Activated naive CD4-positive, alpha-beta T cell treated with anti-CD3 and anti-CD28 coated beads, Interleukin-2, amount 50 U/mL, for 24 hours (primary cell): ENCODE measurements at regions not wholly inside any gene's neighbourhood (a gene's known extent, or its start where the extent isn't known, plus 50 kb on each side); places are given as distances from the start of the nearest gene placed in this dataset.
"Not testable (repeated sequence)": the region's sequence is repeated elsewhere in the genome, so short reads cannot be mapped to it uniquely, and the experiment has no call there.

ENCODE experiments used
- H3K27ac Mint-ChIP-seq: one replicate; pipeline ENCODE4 v1.8.0; 2021; ENCODE audit warnings: mild to moderate bottlenecking, mixed read lengths
- H3K27me3 Mint-ChIP-seq: one replicate; pipeline ENCODE4 v1.8.0; 2021; ENCODE audit warnings: mixed read lengths
- H3K36me3 Mint-ChIP-seq: one replicate; pipeline ENCODE4 v1.8.0; 2021; ENCODE audit warnings: mixed read lengths
- H3K4me1 Mint-ChIP-seq: one replicate; pipeline ENCODE4 v1.8.0; 2021; ENCODE audit warnings: mixed read lengths
- H3K4me3 Mint-ChIP-seq: one replicate; pipeline ENCODE4 v1.8.0; 2021; ENCODE audit warnings: mild to moderate bottlenecking, mixed read lengths
- H3K9me3 Mint-ChIP-seq: one replicate; pipeline ENCODE4 v1.8.0; 2021; ENCODE audit warnings: mixed read lengths

DNA sequence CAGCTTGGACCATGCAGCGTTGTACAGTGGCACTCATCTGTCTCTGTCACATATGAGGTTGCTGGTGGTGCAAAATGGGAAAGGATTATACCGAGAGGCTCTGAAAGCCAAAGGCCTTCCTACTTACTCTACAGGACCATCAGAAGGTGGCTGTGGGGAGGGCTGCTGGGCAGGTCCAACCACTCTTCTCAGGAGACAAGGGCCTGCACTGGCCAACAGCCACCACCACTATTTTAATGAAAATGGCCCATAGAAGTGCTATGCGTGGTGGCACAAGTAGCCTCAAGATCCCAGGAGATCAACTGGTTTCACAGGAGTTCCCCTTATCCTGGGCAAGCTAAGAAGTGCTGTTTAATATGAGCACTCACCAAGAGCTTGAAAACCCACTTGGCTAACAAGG is 52.3 kb downstream of the MRPL57 start:
- Mint-ChIP-seq H3K4me1 (peaks cover 11% of the 10 kb centered on the region), H3K27ac (no peak overlapping the region), H3K36me3 (no peaks in the 10 kb centered on the region), H3K4me3 (no peak overlapping the region), H3K9me3 (no peaks in the 10 kb centered on the region), H3K27me3 (no peaks in the 10 kb centered on the region)

- Mint-ChIP-seq H3K27ac (no peak overlapping the region), H3K4me3 (no peak overlapping the region), H3K36me3 (no peaks in the 10 kb centered on the region), H3K9me3 (no peaks in the 10 kb centered on the region), H3K27me3 (no peaks in the 10 kb centered on the region), H3K4me1 (peaks cover 11% of the 10 kb centered on the region)
Measured at GRCh38 chr13:21229241-21230024, 53.0 kb downstream of the MRPL57 start.

- Mint-ChIP-seq H3K27me3 (no peaks in the 10 kb centered on the region), H3K27ac (no peak overlapping the region)
Measured at GRCh38 chr13:21230516-21230915, 54.1 kb downstream of the MRPL57 start.

GRCh38 chr13:21231426-21231940 is 55.0 kb downstream of the MRPL57 start:
- Mint-ChIP-seq H3K27me3 (no peaks in the 10 kb centered on the region), H3K4me1 (peaks cover 11% of the 10 kb centered on the region), H3K36me3 (no peaks in the 10 kb centered on the region), H3K9me3 (no peaks in the 10 kb centered on the region), H3K27ac (no peak overlapping the region), H3K4me3 (no peak overlapping the region)

More at GRCh38 chr13:21230516-21230915, 54.1 kb downstream of the MRPL57 start:
- H3K4me3 Mint-ChIP-seq, result no peak overlapping the region
- H3K9me3 Mint-ChIP-seq, result no peaks in the 10 kb centered on the region
- peaks cover 11% of the 10 kb centered on the region for H3K4me1 Mint-ChIP-seq
- H3K36me3 Mint-ChIP-seq, result no peaks in the 10 kb centered on the region

GRCh38 chr13:21232196-21232595 is 55.7 kb downstream of the MRPL57 start:
- no peak overlapping the region for H3K27ac Mint-ChIP-seq

GRCh38 chr13:21232599-21232998 is 56.1 kb downstream of the MRPL57 start:
- no peaks in the 10 kb centered on the region for H3K36me3 Mint-ChIP-seq
- H3K4me1 Mint-ChIP-seq, result peaks cover 11% of the 10 kb centered on the region
- H3K4me3 Mint-ChIP-seq, result no peak overlapping the region
- no peaks in the 10 kb centered on the region for H3K9me3 Mint-ChIP-seq
- H3K27me3 Mint-ChIP-seq, result no peaks in the 10 kb centered on the region
- H3K27ac Mint-ChIP-seq, result no peak overlapping the region

More at GRCh38 chr13:21232196-21232595, 55.7 kb downstream of the MRPL57 start:
- Mint-ChIP-seq H3K27me3 (no peaks in the 10 kb centered on the region), H3K4me3 (no peak overlapping the region), H3K9me3 (no peaks in the 10 kb centered on the region), H3K36me3 (no peaks in the 10 kb centered on the region), H3K4me1 (peaks cover 11% of the 10 kb centered on the region)

DNA sequence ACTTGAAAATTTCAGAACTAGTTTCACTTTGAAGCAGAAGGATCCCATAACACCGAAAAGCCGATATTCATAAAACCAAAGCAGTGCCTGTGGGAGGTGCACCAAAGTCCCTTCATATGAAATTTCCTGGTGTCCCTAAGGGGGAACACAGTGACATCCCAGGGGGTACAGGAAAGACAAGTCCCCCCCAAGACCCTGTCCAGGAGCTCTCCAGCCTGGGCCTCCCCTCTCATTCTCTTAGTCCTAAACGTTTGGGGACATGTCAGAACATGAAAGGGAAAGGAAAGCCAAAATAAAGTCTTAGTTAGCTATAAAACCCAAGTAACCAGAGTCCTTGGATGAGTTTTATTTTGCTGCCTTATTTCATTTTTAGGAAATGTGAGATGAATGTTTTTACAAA is 56.6 kb downstream of the MRPL57 start:
- no peak overlapping the region for H3K27ac Mint-ChIP-seq

GRCh38 chr13:21234526-21234925 is 58.1 kb downstream of the MRPL57 start:
- no peaks in the 10 kb centered on the region for H3K27me3 Mint-ChIP-seq
- H3K4me3 Mint-ChIP-seq, result no peak overlapping the region
- H3K4me1 Mint-ChIP-seq, result peaks cover 11% of the 10 kb centered on the region
- no peaks in the 10 kb centered on the region for H3K36me3 Mint-ChIP-seq
- H3K9me3 Mint-ChIP-seq, result no peaks in the 10 kb centered on the region
- no peak overlapping the region for H3K27ac Mint-ChIP-seq

More for the DNA sequence above, 56.6 kb downstream of the MRPL57 start:
- Mint-ChIP-seq H3K9me3 (no peaks in the 10 kb centered on the region), H3K4me3 (no peak overlapping the region), H3K36me3 (no peaks in the 10 kb centered on the region), H3K4me1 (peaks cover 11% of the 10 kb centered on the region), H3K27me3 (no peaks in the 10 kb centered on the region)

GRCh38 chr13:21235174-21235573 is 58.7 kb downstream of the MRPL57 start:
- Mint-ChIP-seq H3K4me1 (peaks cover 13% of the 10 kb centered on the region), H3K27ac (no peak overlapping the region), H3K4me3 (no peak overlapping the region), H3K36me3 (no peaks in the 10 kb centered on the region), H3K9me3 (no peaks in the 10 kb centered on the region), H3K27me3 (no peaks in the 10 kb centered on the region)

- Mint-ChIP-seq H3K27ac (no peak overlapping the region), H3K9me3 (no peaks in the 10 kb centered on the region), H3K4me3 (no peak overlapping the region), H3K27me3 (no peaks in the 10 kb centered on the region), H3K4me1 (peaks cover 13% of the 10 kb centered on the region), H3K36me3 (no peaks in the 10 kb centered on the region)
Measured at GRCh38 chr13:21237081-21237480, 60.6 kb downstream of the MRPL57 start.

DNA sequence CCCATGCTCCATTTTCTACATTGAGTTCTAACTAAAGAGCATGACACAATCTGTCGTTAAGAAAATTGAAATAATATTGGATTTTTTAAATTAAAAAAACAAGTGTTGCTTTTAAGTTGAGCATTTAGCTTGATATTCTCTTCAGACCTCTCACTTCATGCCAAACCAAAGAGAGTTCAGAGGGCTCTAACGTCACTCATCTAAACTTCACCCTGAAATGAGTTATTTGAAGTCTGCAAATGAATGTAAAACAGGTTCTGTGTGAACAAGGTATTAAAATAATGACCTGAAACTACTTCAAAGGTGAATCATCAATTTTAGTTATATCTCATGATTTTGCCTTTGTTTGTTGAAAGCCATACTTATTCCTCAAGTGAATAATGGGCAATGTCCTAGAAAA is 61.8 kb downstream of the MRPL57 start:
- H3K27ac Mint-ChIP-seq, result no peak overlapping the region
- H3K9me3 Mint-ChIP-seq, result no peaks in the 10 kb centered on the region
- no peaks in the 10 kb centered on the region for H3K36me3 Mint-ChIP-seq
- H3K27me3 Mint-ChIP-seq, result no peaks in the 10 kb centered on the region
- H3K4me1 Mint-ChIP-seq, result peaks cover 12% of the 10 kb centered on the region
- H3K4me3 Mint-ChIP-seq, result no peak overlapping the region

DNA sequence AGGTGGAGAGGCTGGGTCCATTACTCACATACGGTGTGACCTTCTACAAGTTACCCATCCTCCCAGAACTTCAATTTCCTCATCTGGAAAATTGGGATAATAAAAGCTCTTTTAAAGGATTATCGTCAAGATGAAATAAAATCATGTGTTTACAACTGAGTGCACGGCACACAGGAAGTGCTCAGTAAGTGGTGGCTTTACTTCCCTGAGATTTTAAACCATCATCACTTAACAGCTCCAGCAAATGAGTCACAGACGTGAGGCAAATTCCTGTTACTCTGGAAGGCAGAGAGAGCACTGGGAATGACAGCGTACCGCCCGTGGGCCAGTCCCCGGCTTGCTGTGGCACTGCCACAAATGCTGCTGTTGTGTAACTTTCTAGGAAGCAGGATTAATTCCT is 64.1 kb downstream of the MRPL57 start:
- Mint-ChIP-seq H3K9me3 (no peaks in the 10 kb centered on the region), H3K4me1 (peaks cover 12% of the 10 kb centered on the region), H3K27me3 (no peaks in the 10 kb centered on the region), H3K36me3 (no peaks in the 10 kb centered on the region), H3K27ac (no peak overlapping the region), H3K4me3 (no peak overlapping the region)

GRCh38 chr13:21242236-21242635 is 65.8 kb downstream of the MRPL57 start:
- Mint-ChIP-seq H3K27me3 (no peaks in the 10 kb centered on the region), H3K36me3 (no peaks in the 10 kb centered on the region), H3K4me3 (no peak overlapping the region), H3K27ac (no peak overlapping the region), H3K4me1 (peaks cover 12% of the 10 kb centered on the region), H3K9me3 (no peaks in the 10 kb centered on the region)

DNA sequence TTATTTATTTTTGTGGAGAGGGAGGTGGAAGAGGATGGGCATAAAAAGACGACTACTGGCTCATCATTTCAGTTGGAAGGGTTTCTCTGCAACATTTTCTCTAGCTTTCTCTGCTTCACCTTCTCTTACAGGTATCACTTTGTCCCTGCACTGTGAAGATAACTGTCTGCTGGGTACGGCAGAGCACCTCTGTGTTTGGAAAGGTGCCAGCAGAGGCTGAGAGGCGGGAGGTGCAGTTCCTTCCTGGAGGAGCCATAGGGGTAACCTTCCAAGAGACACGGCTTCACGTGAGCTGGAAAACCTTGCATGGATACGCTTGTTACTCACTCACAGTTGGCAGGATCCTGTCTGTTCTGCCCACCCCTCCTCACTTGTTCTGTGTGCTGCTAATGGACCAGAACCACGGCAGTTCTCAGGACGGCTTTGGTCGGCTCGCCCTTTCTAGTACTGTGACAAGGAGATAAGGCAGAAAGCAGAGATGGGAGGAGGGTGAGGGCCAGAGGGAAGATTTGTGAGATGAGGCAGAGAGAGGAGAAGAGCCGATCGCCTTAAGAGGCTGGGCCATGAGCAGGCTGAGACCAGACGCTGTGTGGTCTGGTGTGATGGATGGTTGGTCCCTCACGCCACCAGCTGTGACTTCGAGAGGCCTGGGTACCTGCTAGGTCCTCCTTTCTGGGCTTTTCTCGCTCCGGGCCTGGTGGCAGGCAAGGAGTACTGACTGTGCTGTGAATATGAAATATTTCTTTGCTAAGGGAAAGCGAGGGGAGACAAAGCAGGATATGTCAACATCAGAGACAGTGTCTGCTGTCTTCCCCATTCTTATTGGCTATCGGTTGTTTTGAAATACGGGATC is 66.8 kb downstream of the MRPL57 start:
- Mint-ChIP-seq H3K4me3 (no peak overlapping the region), H3K27me3 (no peaks in the 10 kb centered on the region), H3K9me3 (no peaks in the 10 kb centered on the region), H3K36me3 (no peaks in the 10 kb centered on the region), H3K27ac (no peak overlapping the region), H3K4me1 (peaks cover 12% of the 10 kb centered on the region)

DNA sequence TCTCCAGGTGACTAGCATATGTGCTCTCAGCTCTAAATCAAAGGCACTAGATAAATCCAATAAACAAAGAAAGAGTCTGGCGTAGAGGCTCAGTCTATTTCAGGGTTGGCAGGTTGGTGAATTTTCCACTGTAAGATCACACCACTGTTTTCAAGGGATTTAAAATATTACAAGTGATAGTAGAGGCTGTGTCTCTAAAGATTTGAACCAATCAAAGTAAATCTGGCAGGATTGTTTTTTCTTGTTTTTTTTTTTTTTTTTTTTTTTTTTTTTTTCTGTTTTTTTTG is 67.4 kb downstream of the MRPL57 start:
- peaks cover 12% of the 10 kb centered on the region for H3K4me1 Mint-ChIP-seq
- H3K9me3 Mint-ChIP-seq, H3K27me3 Mint-ChIP-seq, H3K27ac Mint-ChIP-seq, H3K36me3 Mint-ChIP-seq, H3K4me3 Mint-ChIP-seq: not testable (repeated sequence)

DNA sequence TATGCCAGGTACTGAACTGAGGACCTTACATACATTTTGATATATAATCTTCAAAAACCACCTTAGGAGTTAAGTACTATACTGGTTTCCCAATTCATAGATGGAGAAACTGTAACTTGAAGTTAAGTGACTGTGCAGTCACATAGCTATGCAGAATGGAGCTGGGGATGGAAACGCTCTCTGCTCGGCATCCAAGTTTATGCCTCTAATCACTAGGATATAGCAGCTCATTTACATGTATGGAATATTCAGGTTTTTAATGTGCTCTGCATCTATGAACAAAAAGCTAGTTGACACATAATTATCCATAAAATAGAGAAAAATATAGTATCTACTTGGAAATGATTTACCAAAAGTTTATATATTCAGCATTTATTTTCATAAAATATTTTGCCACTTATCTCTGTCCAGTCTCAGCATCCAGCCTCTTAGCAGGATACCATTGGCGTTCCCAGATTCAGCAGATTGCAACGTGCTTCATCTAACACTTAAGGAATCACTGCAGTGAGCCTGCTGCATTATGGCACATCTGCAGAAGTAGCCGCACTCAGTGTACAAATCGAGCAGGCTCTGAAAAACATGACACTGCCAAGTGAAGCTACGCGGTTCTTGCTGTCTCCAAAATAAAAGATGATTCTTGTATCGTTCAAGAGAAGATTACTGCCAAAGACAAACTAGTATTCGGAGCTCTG is 70.4 kb downstream of the MRPL57 start:
- H3K9me3 Mint-ChIP-seq, result no peaks in the 10 kb centered on the region
- no peak overlapping the region for H3K27ac Mint-ChIP-seq
- peaks cover 5% of the 10 kb centered on the region for H3K4me1 Mint-ChIP-seq
- H3K36me3 Mint-ChIP-seq, result no peaks in the 10 kb centered on the region
- H3K4me3 Mint-ChIP-seq, result no peak overlapping the region
- peaks cover 2% of the 10 kb centered on the region for H3K27me3 Mint-ChIP-seq
